CD4-positive, alpha-beta T cell (primary cell): ENCODE measurements at regions not wholly inside any gene's neighbourhood (a gene's known extent, or its start where the extent isn't known, plus 50 kb on each side); places are given as distances from the start of the nearest gene placed in this dataset.

Source experiments
- ATAC-seq: fragments of 200-7000 bp; cut with Tn5 transposase; one replicate; pipeline ENCODE4 v1.10.0; 2022; ENCODE audit warnings: mild to moderate bottlenecking; ENCODE audit not compliant: poor library complexity
- CTCF ChIA-PET: fragments of 350-600 bp; sonication (Branson Sonifier 250); formaldehyde crosslinking; loops from one replicate; lab custom pipeline; 2021; ENCODE audit warnings: antibody characterized with exemption, inconsistent platforms; lab: Charles Lee
- POLR2A ChIA-PET: fragments of 350-600 bp; sonication (Branson Sonifier 250); formaldehyde crosslinking; loops from one replicate; lab custom pipeline; 2021; ENCODE audit warnings: antibody characterized with exemption, inconsistent platforms; lab: Charles Lee
- DNase-seq, 14 experiments: peaks; one replicate each; pipeline ENCODE4 v3.0.0-alpha.2; 2013 to 2020; ENCODE audit warnings: mixed read lengths in 2 of 14
- H3K27ac ChIP-seq, 2 donors: one replicate each; pipeline versions ENCODE4 v1.5.1 to v1.7.0; 2013; ENCODE audit warnings: low read length in 2 of 2, low read depth in 1 of 2, mild to moderate bottlenecking in 1 of 2
- H3K27me3 ChIP-seq, 2 experiments: 1 replicate in 1 of 2; 2 replicates in 1 of 2; pipeline versions ENCODE4 v1.6.1 to v1.7.0; 2013; ENCODE audit warnings: low read length in 2 of 2, control low read depth in 1 of 2, mild to moderate bottlenecking in 1 of 2, moderate library complexity in 1 of 2; ENCODE audit not compliant: insufficient read depth in 2 of 2, control insufficient read depth in 1 of 2
- H3K36me3 ChIP-seq: one replicate; pipeline ENCODE4 v1.6.1; 2013; ENCODE audit warnings: low read length, control low read depth; ENCODE audit not compliant: insufficient read depth
- H3K4me1 ChIP-seq: one replicate; pipeline ENCODE4 v1.6.1; 2013; ENCODE audit warnings: low read length, control low read depth; ENCODE audit not compliant: insufficient read depth
- H3K4me3 ChIP-seq: one replicate; pipeline ENCODE4 v1.5.1; 2013; ENCODE audit warnings: mild to moderate bottlenecking, low read length, moderate library complexity
- H3K9me3 ChIP-seq, 2 experiments: 1 replicate in 1 of 2; 2 replicates in 1 of 2; pipeline versions ENCODE4 v1.6.1 to v1.7.0; 2013; ENCODE audit warnings: low read length in 2 of 2, mild to moderate bottlenecking in 2 of 2, control low read depth in 1 of 2, moderate library complexity in 1 of 2; ENCODE audit not compliant: control insufficient read depth in 1 of 2, insufficient read depth in 1 of 2
- H3K27ac Mint-ChIP-seq: one replicate; pipeline ENCODE4 v1.8.0; 2020; ENCODE audit warnings: mixed read lengths
- H3K27me3 Mint-ChIP-seq: one replicate; pipeline ENCODE4 v1.8.0; 2021; ENCODE audit warnings: mixed read lengths
- H3K36me3 Mint-ChIP-seq: one replicate; pipeline ENCODE4 v1.8.0; 2021; ENCODE audit warnings: low read depth, mixed read lengths
- H3K4me1 Mint-ChIP-seq: one replicate; pipeline ENCODE4 v1.8.0; 2021; ENCODE audit warnings: low read depth, mixed read lengths
- H3K4me3 Mint-ChIP-seq: one replicate; pipeline ENCODE4 v1.8.0; 2020; ENCODE audit warnings: mild to moderate bottlenecking, mixed read lengths
- H3K9me3 Mint-ChIP-seq: one replicate; pipeline ENCODE4 v1.8.0; 2020; ENCODE audit warnings: mixed read lengths
- CTCF ChIP-seq: fragments of 200-600 bp; IDR thresholded peaks from one replicate; pipeline ENCODE4 v1.8.0; 2022; ENCODE audit warnings: antibody characterized with exemption, mild to moderate bottlenecking
- intact Hi-C, 2 experiments: fragments of 100-400 bp; cut with DNase I in 1 of 2; cut with micrococcal nuclease in 1 of 2; formaldehyde crosslinking; loops; one replicate each; pipeline versions ENCODE4 v1.15.1 to v1.9.0; 2023 to 2025; cut with DNase I, micrococcal nuclease

DNA sequence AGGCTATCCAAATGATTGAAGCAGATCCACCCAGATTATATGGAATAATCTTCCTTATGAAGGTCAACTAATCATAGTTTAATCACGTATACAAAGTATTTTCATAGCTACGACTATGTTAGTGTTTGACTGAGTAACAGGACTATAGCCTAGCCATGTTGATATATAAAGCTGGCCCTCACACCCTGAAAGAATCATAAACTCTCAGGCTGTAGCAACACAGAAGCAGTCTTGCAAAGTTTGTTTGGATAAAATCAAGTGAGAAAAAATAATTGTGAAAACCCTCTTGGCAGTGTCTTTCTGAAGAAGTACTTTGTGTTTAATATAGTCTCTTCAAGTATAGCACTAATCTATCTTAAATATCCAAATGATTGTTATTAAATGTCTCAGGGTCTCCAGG lies 374.5 kb upstream of the DAB2 start:
- no peaks in the 10 kb centered on the region for H3K4me1 ChIP-seq
- H3K27me3 ChIP-seq: no peaks in the 10 kb centered on the region
- ChIA-PET POLR2A (no interaction called here), CTCF (no interaction called here)
- no peaks in the 10 kb centered on the region for H3K36me3 Mint-ChIP-seq
- H3K4me3 ChIP-seq: no peak overlapping the region
- no peaks in the 10 kb centered on the region for H3K36me3 ChIP-seq
- no peak overlapping the region for H3K4me3 Mint-ChIP-seq
- DNase-seq (no peak), ATAC-seq (no peak)
- no peaks in the 10 kb centered on the region for H3K9me3 Mint-ChIP-seq
- H3K27ac Mint-ChIP-seq: no peak overlapping the region
- no peaks in the 10 kb centered on the region for H3K9me3 ChIP-seq
- H3K27ac ChIP-seq: no peak overlapping the region
- TF ChIP-seq CTCF: no peak
- H3K4me1 Mint-ChIP-seq: no peaks in the 10 kb centered on the region
- intact Hi-C loops: no loop called here
- peaks cover 15% of the 10 kb centered on the region for H3K27me3 Mint-ChIP-seq

DNA sequence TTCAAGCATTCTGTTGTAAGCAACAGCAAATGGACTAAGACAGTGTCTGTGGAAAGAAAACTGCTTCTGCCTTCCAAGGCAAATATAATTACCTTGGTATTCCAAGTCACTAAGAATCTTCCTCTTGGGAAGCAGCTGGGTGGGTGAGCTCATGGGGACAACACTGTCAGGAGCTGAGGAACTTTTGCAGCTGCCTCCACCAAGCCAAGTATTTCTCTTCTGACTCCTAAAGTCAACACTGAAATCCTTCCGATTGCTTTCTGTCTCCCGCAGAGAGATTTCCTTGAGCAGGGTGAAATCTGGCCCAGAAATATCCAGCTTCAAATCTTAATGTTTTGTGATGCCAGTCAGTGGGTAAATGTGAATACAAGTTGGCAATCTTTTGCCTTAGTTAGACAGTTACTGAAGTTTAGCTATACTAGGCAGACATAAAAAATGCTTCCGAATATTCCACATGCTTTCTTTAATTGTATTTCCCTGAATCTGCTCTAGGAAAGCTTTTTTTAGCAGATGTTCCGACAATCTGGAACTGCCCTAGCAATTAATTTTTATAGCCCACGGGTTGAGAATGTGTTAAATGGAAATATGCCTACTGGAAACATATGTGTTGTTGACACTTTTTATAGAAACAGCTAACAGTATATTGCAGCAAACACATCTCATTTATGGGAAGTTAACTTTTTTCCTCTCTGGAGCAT lies 369.9 kb upstream of the DAB2 start:
- CTCF ChIA-PET: no interaction called here
- no peak overlapping the region for H3K27ac Mint-ChIP-seq
- no peak for TF ChIP-seq CTCF
- intact Hi-C loops: no loop called here
- peaks cover 12% of the 10 kb centered on the region for H3K27me3 Mint-ChIP-seq
- no peak overlapping the region for H3K27ac ChIP-seq
- H3K27me3 ChIP-seq: no peaks in the 10 kb centered on the region
- no peak for DNase-seq
- no peaks in the 10 kb centered on the region for H3K4me1 ChIP-seq
- H3K9me3 Mint-ChIP-seq: no peaks in the 10 kb centered on the region
- no peak overlapping the region for H3K4me3 ChIP-seq
- H3K36me3 ChIP-seq: no peaks in the 10 kb centered on the region
- no peaks in the 10 kb centered on the region for H3K9me3 ChIP-seq
- H3K4me3 Mint-ChIP-seq: no peak overlapping the region
- no peaks in the 10 kb centered on the region for H3K4me1 Mint-ChIP-seq
- no peaks in the 10 kb centered on the region for H3K36me3 Mint-ChIP-seq
- ATAC-seq: no peak
- POLR2A ChIA-PET: no interaction called here

DNA sequence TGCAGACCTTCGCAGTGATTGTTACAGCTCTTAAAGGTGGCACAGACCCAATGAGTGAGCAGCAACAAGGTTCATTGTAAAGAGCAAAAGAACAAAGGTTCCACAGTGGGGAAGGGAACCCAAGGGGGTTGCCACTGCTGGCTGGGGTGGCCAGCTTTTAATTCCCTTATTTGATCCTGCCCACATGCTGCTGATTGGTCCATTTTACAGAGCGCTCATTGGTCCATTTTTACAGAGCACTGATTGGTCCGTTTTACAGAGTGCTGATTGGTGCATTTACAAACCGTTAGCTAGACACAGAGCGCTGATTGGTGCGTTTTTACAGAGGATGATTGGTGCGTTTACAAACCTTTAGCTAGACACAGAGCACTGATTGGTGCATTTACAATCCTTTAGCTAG lies 360.6 kb upstream of the DAB2 start:
- H3K27ac ChIP-seq: no peak overlapping the region
- DNase-seq: no peak
- H3K4me1 ChIP-seq: no peaks in the 10 kb centered on the region
- peaks cover 0 to 4% of the 10 kb centered on the region in 2 experiments for H3K9me3 ChIP-seq
- H3K4me3 ChIP-seq: no peak overlapping the region
- H3K4me1 Mint-ChIP-seq: no peaks in the 10 kb centered on the region
- intact Hi-C loops: no loop called here
- no peaks in the 10 kb centered on the region for H3K27me3 ChIP-seq
- H3K36me3 Mint-ChIP-seq: no peaks in the 10 kb centered on the region
- TF ChIP-seq CTCF: no peak
- H3K36me3 ChIP-seq: no peaks in the 10 kb centered on the region
- H3K27me3 Mint-ChIP-seq: peaks cover 7% of the 10 kb centered on the region
- ATAC-seq: no peak
- H3K9me3 Mint-ChIP-seq: no peaks in the 10 kb centered on the region
- ChIA-PET CTCF (no interaction called here), POLR2A (no interaction called here)
- no peak overlapping the region for H3K4me3 Mint-ChIP-seq
- no peak overlapping the region for H3K27ac Mint-ChIP-seq
